HG02870 (cell line): ENCODE measurements at regions not wholly inside any gene's neighbourhood (a gene's known extent, or its start where the extent isn't known, plus 50 kb on each side); places are given as distances from the start of the nearest gene placed in this dataset.

Source experiments
- ATAC-seq: cut with Tn5 transposase; IDR thresholded peaks from one replicate; pipeline ENCODE4 v1.9.1; 2021; ENCODE audit warnings: mild to moderate bottlenecking, moderate library complexity; ENCODE audit not compliant: unreplicated experiment

DNA sequence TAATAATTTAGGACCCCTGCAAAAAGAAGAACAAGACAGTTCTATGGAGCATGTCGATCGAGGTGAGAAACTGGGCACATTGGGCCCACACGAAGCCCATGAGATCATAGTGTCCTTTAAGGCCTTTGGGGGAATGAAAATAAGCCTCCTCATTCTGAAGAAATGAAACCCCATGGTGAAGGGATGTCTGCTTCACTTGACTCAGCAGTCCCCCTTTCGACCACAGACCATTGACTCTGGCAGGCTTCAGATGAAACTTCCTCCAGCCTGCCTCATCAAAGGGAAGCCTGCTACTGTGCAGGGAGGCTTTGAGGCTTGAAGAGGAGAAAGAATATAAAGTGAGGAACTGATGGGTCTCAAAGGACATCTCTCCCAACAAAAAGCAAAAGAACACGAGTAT is 144.2 kb upstream of the FBXL4 start:
- peak; percentile 95 for ATAC-seq

DNA sequence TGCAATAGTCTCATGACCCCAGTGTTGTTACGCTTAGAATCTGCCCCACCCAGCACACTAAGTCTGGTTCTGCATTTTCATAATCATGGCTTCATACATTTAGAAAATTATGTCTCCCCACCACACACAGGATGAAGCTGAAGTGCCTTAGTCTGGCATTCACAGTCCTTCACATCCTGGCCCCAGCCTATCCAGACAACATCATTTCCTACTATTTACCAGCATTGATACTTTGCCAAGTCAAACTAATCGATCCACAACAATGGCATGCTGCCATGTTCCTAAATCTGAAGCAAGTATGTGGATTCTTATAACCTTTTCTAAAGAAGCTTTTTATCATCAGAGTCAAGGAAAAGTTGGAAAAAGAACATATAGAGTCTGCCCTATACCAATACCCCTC is 132.4 kb upstream of the FBXL4 start:
- ATAC-seq, result no peak

DNA sequence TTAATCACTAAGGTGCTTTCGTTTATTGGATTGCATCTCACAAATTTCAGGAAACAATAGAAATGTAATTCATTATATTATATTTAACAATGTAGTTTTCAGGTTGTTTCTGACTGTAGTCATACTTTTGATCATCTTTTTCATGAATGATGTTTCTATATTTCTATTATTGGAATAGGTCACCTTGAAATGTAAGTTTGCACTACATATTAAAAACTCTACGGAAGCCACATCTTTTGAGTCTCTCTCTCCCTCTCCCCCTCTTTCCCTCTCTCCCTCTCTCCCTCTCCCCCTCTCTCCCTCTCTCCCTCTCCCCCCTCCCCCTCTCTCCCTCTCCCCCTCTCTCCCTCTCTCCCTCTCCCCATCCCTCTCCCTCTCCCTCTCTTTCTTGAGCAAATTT is 131.3 kb upstream of the FBXL4 start:
- ATAC-seq, result no peak

DNA sequence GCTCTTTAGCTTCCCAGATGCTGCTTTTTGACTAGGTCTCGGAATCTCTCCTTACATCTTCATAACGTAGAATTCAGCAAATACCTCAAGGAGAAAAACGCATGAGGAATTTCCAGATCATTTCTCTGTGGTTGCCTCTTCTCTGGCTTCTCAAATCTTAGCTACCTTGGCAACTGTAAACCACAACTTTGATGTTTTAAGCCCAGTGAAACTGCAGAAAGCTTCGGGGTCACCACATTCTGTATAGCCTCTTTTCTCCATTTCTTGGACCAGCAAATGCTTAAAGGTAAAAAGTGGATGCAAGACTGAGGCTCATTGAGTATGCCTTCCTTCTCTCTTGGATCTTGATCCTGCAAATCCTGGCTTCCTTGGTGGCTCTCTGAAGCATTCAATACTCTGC is 125.5 kb upstream of the FBXL4 start:
- ATAC-seq, result no peak

DNA sequence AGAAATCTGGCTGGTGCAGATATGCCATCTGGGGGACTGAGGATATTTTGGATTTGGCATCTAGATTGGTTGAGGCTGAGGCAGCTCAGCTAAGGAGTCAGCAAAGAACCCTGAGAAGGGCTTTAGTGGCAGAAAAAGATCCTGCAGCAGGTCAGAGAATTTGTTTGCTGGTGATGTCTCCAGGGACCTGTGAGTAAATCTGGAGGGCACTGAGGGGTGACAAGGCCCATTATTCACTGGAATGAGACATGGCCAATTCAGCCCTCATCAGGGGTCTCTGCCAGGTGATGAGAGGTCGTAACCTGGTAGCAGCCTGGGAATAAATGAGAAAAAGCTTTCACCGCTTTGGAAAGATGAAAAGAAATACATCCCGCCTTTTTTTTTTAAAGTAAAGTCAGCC is 118.3 kb upstream of the FBXL4 start:
- no peak for ATAC-seq

DNA sequence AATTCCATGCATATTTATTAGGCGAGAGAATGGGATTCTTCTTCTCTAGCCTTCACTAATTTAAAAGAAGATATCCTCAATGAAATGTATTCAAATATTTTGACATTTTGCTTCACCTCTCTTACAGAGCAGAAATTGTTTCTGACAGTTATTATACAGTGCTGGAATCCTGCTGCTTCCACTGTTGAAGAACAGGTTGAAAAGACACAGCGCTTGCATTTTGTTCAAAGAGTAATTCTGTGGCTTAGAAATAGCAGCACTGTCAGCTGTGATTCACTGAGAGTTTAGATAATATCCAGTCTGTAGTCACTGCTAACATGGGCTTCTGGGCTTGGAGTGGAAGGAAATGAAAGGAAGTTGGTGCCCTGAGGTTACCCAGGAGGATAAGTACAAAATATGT is 117.1 kb upstream of the FBXL4 start:
- no peak for ATAC-seq

DNA sequence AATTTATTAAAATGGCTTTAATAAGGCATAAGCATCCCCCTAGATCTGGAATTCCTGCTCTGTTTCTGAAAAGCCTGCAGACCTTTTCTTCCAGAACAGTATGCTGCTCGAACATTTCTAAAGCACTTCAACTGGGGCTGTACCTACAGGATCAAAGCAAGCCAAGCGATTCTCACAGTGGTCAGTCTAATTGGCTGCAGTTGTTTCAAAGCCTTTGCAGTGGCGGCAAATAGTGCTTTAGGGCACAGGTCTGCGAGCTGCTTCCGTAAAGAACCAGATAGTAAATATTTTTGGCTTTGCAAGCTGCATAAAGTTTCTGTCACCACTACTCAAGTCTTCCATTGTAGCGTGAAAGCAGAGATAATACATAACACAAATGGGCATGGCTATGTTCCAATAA is 88.9 kb upstream of the FBXL4 start:
- ATAC-seq, result no peak

DNA sequence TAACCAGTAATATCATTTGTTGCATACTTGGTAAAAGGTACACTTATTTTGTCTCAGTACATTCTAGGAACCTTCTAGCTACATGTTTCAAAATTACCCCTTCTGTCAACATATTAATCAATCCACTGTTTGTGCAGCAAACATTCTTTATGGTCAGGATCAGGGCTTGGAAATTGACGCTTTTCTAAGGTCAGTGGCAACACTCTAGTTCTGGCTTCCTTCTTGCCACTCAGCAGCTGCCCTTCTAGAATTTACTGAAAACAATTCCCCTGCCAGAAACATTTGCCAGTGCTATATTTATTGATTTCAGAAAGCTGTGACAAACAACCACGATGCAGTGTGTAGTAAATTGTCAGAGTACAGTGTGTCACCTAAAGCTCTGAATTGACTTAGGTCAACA is 84.7 kb upstream of the FBXL4 start:
- ATAC-seq, result no peak

DNA sequence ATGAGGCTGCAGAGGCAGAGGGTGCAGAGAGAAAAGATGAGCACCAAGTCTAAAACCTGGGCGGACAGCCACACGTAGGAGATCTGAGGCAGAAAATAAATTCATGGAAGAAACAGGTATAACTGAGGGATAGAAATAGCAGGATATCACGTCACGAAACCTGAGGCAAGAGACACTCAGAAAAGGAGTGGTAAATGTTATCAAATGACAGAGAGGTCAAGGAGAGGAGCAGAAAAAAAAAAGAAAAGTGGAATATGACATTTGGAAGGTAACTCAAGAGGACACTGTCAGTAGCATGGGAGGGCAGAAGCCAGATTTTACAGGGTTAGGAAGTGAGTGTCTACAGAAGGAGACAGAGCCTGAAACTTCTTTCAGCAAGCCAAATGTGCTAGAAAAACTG is 84.2 kb upstream of the FBXL4 start:
- ATAC-seq, result no peak

DNA sequence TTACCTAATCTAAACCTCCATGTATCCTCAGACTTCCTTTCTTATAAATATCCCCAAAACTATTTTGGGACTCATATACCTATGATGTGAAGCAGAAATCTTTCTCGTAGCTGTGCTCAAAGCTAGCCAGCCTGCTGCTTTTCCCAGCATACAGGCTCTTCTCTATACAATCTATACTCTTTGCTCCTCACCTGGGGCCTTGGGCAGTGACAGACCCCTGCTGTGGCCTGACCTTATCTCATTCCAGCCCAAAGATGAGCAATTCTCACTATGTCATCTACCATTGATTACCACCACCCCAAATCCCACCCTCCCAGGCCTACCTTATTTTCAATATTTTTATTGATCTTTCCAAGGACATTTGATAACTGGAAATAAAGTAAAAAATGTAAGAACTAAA is 83.2 kb upstream of the FBXL4 start:
- no peak for ATAC-seq

DNA sequence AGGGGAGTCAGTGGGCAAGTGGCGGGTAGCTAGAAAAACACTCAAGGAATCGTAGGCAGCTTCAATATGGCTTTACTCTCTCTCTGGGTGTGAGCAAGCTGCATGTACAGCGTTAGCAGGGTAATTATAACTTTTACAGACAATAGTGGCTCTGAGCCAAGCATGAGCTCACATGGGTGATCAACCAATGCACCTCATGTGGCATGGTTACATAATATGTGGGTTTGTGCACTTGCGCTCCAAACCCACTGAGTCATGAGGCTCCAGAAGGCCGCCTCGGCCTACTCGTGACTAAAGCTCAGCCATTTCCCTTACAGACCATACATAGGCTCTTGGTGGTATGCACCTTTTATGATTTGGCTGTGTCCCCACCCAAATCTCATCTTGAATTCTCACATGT is 78.4 kb upstream of the FBXL4 start:
- no peak for ATAC-seq

DNA sequence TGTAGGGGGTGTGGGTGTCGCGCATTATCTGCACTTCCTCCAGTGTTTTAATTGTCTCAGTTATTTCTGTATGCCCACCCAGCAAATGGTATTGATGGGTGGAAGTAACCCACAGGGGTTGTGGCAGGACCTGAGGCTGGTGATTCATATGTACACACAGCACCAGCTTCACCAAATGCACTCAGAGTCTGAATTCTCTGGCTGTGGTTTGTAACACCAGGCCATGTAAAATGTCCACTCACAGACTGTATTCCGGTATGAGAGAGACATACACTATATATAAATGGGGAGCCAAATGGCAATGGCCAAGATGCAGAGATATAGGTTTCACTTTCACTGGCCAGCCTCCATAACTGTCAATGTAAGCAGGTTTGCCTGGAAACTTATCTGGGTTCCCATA is 76.3 kb upstream of the FBXL4 start:
- ATAC-seq, result no peak

DNA sequence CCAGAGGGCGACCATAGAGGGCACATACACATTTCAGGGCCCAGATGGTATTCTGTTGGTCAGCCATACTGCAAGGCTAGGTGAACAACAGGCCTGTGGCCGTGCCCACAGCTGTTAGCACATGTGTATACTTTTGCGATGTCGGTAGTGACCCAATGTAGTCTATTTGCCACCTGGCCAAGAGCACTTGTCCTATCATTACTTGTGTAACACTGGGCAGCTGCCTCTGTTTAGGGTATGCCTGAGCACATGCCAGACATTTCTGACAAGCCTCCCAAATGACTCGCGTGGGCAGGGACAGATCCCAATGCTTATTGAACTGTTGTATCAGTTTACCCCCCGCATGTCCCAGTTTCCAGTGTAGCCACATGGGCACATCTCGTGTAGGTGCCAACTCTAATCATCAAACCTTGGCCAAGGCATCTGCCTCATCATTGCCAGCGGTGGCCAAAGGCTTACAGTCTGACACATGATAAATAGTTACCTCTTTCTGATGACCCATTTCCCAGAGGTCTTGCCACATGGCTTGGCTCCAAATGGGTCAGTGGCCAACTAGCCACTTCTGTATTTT is 74.4 kb upstream of the FBXL4 start:
- no peak for ATAC-seq

DNA sequence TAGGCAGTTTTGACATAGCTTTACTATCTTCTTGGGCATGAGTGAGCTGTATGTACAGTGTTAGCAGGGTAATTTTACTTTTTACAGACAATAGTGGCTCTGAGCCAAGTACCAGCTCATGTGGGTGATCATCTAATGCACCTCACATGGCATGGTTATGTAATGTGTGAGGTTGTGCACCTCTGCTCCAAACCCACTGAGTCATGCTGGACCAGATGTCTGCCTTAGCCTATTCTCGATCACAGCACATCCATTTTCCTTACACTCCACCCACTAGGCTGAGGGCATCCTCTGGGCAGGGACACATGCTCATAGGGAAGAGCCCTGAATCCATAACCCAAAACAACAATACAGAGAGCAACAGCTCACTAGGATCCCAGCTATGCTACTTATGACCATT is 71.6 kb upstream of the FBXL4 start:
- ATAC-seq, result no peak

DNA sequence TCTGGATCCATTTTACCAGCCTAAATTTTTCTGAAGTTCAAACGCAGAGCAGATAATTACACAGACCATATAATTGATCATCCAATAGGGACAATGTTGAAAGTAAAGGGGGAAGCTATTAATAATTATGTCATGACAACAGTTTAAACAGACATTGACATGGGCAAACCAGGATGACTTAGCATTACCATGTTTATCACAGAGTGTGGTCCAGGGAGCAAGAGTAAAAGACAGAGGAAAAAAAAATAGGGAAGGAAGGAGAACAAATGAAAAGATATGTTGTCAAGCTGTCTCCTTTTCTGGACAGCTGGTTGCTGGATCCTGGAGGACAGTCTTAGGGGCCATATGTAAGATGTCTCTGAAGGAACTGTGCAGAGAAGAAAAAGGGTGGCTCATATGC is 69.4 kb upstream of the FBXL4 start:
- ATAC-seq, result no peak

DNA sequence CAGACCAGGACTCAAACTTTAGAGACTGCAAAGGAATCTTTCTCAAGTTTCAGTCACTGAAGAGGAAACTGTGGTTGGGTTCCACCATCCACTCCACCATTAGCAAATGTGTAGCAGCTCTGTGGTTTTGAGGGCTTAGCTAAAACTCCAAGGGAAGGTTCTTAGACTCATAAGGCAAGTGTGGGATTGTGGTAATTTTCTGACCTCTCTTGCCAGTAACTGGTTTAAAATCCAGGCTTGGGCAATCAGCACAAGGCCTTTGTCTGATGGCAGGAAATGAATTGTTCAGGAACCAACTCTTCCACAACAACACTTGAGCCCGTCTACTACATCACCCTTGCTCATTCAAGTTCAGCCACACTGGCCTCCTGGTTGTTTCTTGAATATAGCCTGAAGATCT is 68.6 kb upstream of the FBXL4 start:
- peak; percentile 68 for ATAC-seq

DNA sequence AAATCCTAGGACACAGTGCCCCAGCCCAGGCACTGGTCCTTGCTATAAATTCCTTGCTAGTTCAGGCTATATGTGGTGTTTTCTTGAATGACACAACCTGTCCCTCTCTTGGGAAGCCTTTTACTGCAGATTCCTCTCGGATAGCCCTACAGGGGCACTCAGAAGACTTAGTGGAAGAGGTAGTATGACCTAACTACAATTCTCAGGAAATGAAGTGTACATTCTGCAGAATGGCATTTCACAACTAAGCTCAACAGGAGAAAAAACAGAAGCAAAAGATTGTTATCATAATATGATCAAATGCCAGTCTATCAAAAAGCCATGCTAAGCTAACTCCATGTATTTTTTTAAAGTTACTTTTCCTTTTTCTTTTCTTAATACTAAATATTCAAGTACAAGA is 66.3 kb upstream of the FBXL4 start:
- ATAC-seq, result no peak

DNA sequence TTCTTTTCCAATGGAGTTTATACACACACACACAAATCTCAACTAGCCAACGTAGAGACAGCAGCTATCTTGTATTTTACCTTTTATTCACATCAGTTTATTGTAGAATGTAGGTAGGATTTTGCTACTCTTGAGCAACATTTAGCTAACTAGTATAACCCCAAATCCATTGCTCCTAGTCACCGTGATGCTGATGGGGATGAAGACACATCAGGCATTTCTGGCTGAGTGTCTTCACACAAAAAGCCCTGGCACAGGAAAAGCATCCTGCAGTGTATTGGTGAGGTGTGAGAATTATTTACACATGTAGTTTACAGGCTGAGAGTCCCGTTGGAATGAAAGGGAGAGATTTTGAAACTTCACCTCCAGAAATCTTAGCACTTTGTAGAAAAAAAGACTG is 65.9 kb upstream of the FBXL4 start:
- no peak for ATAC-seq

DNA sequence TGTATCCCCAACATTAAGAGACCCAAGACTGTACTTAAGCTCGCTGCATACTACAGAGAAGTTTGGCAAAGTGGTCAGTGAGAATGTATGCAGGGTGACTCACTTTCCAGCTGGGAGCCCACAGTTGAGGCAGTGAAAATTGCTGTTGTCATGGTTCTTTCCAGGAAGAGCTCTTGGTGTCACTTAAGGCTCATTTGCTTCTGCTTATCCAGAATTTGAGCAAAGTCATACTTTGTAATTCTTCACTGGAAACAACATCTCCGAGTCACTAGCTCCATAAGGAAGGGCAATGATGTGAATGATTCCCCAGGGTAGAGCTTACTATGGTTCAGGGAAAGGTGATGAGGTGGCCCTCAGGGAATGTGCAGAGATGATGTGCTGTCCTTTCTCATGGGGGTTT is 65.4 kb upstream of the FBXL4 start:
- no peak for ATAC-seq

DNA sequence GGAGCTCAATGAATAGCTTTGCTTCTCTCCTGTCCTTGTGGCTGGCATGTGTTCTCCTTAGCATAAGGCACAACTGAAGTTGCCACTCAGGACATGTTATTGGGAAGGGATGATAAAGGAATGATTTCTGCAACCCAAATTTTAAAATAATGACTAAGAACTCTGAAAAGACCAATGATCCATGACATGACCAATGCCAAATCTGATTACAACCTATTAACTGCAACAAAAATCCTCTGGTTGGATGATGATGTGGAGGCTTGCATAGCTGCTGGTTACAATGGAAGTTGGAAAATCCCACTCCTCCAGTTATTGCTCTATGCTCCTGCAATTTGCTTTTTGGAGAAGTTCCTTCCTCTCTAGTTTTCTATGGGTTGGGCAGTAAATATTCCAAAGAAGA is 63.4 kb upstream of the FBXL4 start:
- no peak for ATAC-seq

DNA sequence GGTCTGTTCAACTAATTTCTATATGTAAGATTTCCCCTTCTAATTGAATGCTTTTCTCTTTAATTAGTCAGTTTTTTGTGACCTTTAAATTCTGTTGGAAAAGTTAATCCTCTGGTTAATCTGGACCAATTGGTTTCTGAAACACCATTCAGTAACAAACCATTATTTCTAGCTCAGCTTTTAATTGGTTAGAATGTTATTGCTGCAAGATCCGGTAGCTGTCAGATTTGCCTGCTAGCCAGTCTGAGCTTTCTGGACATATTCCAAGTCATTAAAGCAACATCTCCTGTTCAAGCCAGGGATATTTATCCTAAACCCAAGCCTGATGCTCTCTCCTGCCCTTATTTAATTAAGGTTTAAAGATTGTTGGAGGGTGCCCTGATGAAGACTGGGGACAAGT is 55.1 kb upstream of the FBXL4 start:
- no peak for ATAC-seq

DNA sequence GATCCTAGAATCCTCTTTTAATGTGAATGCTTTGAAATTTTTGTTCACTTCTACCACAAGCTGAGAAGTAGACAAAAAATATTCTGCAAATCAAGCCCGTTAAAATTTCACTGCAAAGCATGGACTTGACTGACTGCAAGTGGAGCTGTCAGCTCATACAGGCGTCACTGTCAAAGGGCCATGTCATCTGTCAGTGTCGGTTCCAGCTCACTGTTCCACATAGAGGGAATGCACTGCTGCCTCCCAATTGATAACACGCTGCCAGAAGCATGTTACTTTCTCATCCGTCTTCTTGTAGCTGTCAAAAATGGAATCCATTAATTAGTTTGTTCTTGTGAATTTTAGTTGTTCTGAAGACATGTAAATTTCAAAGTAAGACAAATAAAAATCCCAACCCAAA is 50.4 kb upstream of the FBXL4 start:
- no peak for ATAC-seq
